MM.1S (cell line): ENCODE measurements at regions not wholly inside any gene's neighbourhood (a gene's known extent, or its start where the extent isn't known, plus 50 kb on each side); places are given as distances from the start of the nearest gene placed in this dataset.

ENCODE experiments used
- DNase-seq: peaks from one replicate; pipeline ENCODE4 v3.0.0-alpha.2; 2015
- H2AFZ ChIP-seq: fragments of 300-600 bp; sonication (generic); 2 replicates; pipeline ENCODE4 v1.6.0; 2016; ENCODE audit warnings: antibody characterized with exemption, low read length
- H3F3A ChIP-seq: fragments of 300-600 bp; sonication (generic); 2 replicates; pipeline ENCODE4 v1.6.1; 2016; ENCODE audit warnings: mild to moderate bottlenecking, antibody characterized with exemption, low read length, moderate library complexity, mixed read lengths; ENCODE audit not compliant: insufficient read depth
- H3K27ac ChIP-seq: fragments of 300-600 bp; sonication (generic); 2 replicates; pipeline ENCODE4 v1.5.1; 2016; ENCODE audit warnings: mild to moderate bottlenecking, low read length
- H3K27me3 ChIP-seq: fragments of 300-600 bp; sonication (generic); replicated peaks from 2 replicates; pipeline ENCODE4 v1.6.0; 2016; ENCODE audit warnings: low read length; ENCODE audit not compliant: insufficient read depth
- H3K36me3 ChIP-seq: fragments of 300-600 bp; sonication (generic); replicated peaks from 2 replicates; pipeline ENCODE4 v1.6.1; 2016; ENCODE audit warnings: mild to moderate bottlenecking, low read length, mixed read lengths; ENCODE audit not compliant: insufficient read depth
- H3K4me1 ChIP-seq: fragments of 300-600 bp; sonication (generic); 2 replicates; pipeline ENCODE4 v1.6.1; 2016; ENCODE audit warnings: low read length, mixed read lengths
- H3K4me2 ChIP-seq: fragments of 300-600 bp; sonication (generic); 2 replicates; pipeline ENCODE4 v1.6.0; 2016; ENCODE audit warnings: low read depth, low read length
- H3K4me3 ChIP-seq: fragments of 300-600 bp; sonication (generic); 2 replicates; pipeline ENCODE4 v1.5.1; 2016; ENCODE audit warnings: low read length, mixed read lengths
- H3K79me2 ChIP-seq: fragments of 300-600 bp; sonication (generic); 2 replicates; pipeline ENCODE4 v1.6.1; 2016; ENCODE audit warnings: mixed run types, low read length, mixed read lengths
- H3K9ac ChIP-seq: fragments of 300-600 bp; sonication (generic); 2 replicates; pipeline ENCODE4 v1.6.1; 2016; ENCODE audit warnings: low read length, mixed read lengths
- H3K9me2 ChIP-seq: fragments of 300-600 bp; sonication (generic); replicated peaks from 2 replicates; pipeline ENCODE4 v1.6.1; 2016; ENCODE audit warnings: mild to moderate bottlenecking, low read length, mixed read lengths; ENCODE audit not compliant: insufficient read depth
- H3K9me3 ChIP-seq: fragments of 300-600 bp; sonication (generic); replicated peaks from 2 replicates; pipeline ENCODE4 v1.6.1; 2016; ENCODE audit warnings: mild to moderate bottlenecking, low read length, mixed read lengths; ENCODE audit not compliant: insufficient read depth
- H4K20me1 ChIP-seq: fragments of 300-600 bp; sonication (generic); 2 replicates; pipeline ENCODE4 v1.6.1; 2016; ENCODE audit warnings: mild to moderate bottlenecking, low read length, moderate library complexity, mixed read lengths; ENCODE audit not compliant: insufficient read depth
- CTCF ChIP-seq: fragments of 300-600 bp; sonication (generic); IDR thresholded peaks from 2 replicates; pipeline ENCODE4 v1.5.1; 2016; ENCODE audit warnings: antibody characterized with exemption, low read length, mixed read lengths
- EZH2 ChIP-seq: fragments of 300-600 bp; sonication (generic); optimal IDR thresholded peaks from 2 replicates; pipeline ENCODE3; 2017; ENCODE audit warnings: low read depth, mild to moderate bottlenecking, antibody characterized with exemption, low read length, mixed read lengths
- EZH2phosphoT487 ChIP-seq: fragments of 300-600 bp; sonication (generic); IDR thresholded peaks from 2 replicates; pipeline ENCODE4 v1.6.1; 2018; ENCODE audit warnings: antibody characterized with exemption, low read length

- H3K36me3 ChIP-seq = no peaks in the 10 kb centered on the region
- no peaks in the 10 kb centered on the region for H3F3A ChIP-seq
- H3K27me3 ChIP-seq = no peaks in the 10 kb centered on the region
- H4K20me1 ChIP-seq = no peaks in the 10 kb centered on the region
- TF ChIP-seq EZH2 = no peak
- no peak for TF ChIP-seq CTCF
- no peak for TF ChIP-seq EZH2phosphoT487
- H2AFZ ChIP-seq = no peak overlapping the region
- no peak overlapping the region for H3K27ac ChIP-seq
- H3K4me2 ChIP-seq = no peak overlapping the region
- no peak overlapping the region for H3K4me3 ChIP-seq
- H3K9ac ChIP-seq = no peak overlapping the region
- no peaks in the 10 kb centered on the region for H3K9me2 ChIP-seq
- DNase-seq = no peak
- no peaks in the 10 kb centered on the region for H3K79me2 ChIP-seq
- no peaks in the 10 kb centered on the region for H3K4me1 ChIP-seq
- H3K9me3 ChIP-seq = no peaks in the 10 kb centered on the region
Measured at GRCh38 chr14:29310210-29310609, 543.6 kb downstream of the FOXG1 start.

GRCh38 chr14:29310757-29311156 lies 544.2 kb downstream of the FOXG1 start:
- no peaks in the 10 kb centered on the region for H3K9me3 ChIP-seq
- H3K36me3 ChIP-seq = no peaks in the 10 kb centered on the region
- no peak for DNase-seq
- H2AFZ ChIP-seq = no peak overlapping the region
- H3K27me3 ChIP-seq = no peaks in the 10 kb centered on the region
- H3K9me2 ChIP-seq = no peaks in the 10 kb centered on the region
- no peak overlapping the region for H3K27ac ChIP-seq
- no peaks in the 10 kb centered on the region for H3F3A ChIP-seq
- H4K20me1 ChIP-seq = no peaks in the 10 kb centered on the region
- H3K4me3 ChIP-seq = no peak overlapping the region
- no peak for TF ChIP-seq EZH2phosphoT487
- H3K79me2 ChIP-seq = no peaks in the 10 kb centered on the region
- H3K4me2 ChIP-seq = no peak overlapping the region
- H3K9ac ChIP-seq = no peak overlapping the region
- no peaks in the 10 kb centered on the region for H3K4me1 ChIP-seq

GRCh38 chr14:29311983-29312382 lies 545.4 kb downstream of the FOXG1 start:
- no peaks in the 10 kb centered on the region for H3K9me3 ChIP-seq
- no peak overlapping the region for H3K4me3 ChIP-seq
- H3K27ac ChIP-seq = no peak overlapping the region
- H3K9me2 ChIP-seq = no peaks in the 10 kb centered on the region
- no peaks in the 10 kb centered on the region for H3K36me3 ChIP-seq
- no peaks in the 10 kb centered on the region for H3K79me2 ChIP-seq
- no peak for TF ChIP-seq CTCF
- TF ChIP-seq EZH2phosphoT487 = no peak
- no peak for TF ChIP-seq EZH2
- no peak for DNase-seq
- H3K27me3 ChIP-seq = no peaks in the 10 kb centered on the region
- H3F3A ChIP-seq = no peaks in the 10 kb centered on the region
- H2AFZ ChIP-seq = no peak overlapping the region
- no peaks in the 10 kb centered on the region for H4K20me1 ChIP-seq
- no peaks in the 10 kb centered on the region for H3K4me1 ChIP-seq
- H3K9ac ChIP-seq = no peak overlapping the region
- no peak overlapping the region for H3K4me2 ChIP-seq

GRCh38 chr14:29316936-29317335 lies 550.3 kb downstream of the FOXG1 start:
- Histone ChIP-seq H4K20me1 (no peaks in the 10 kb centered on the region), H3K36me3 (no peaks in the 10 kb centered on the region), H3K9me3 (no peaks in the 10 kb centered on the region), H3K4me1 (no peaks in the 10 kb centered on the region), H3K9ac (no peak overlapping the region), H3K27ac (no peak overlapping the region), H3F3A (no peaks in the 10 kb centered on the region), H3K4me2 (no peak overlapping the region), H3K79me2 (no peaks in the 10 kb centered on the region), H3K9me2 (no peaks in the 10 kb centered on the region), H3K4me3 (no peak overlapping the region), H2AFZ (no peak overlapping the region), H3K27me3 (no peaks in the 10 kb centered on the region)
- no peak for TF ChIP-seq EZH2phosphoT487
- no peak for TF ChIP-seq EZH2
- no peak for TF ChIP-seq CTCF
- DNase-seq = no peak
